Osteoblast (primary cell): ENCODE measurements at regions not wholly inside any gene's neighbourhood (a gene's known extent, or its start where the extent isn't known, plus 50 kb on each side); places are given as distances from the start of the nearest gene placed in this dataset.
A peak's percentile ranks its signal among the peaks of the same experiment; 100 is the strongest.

Source experiments
- DNase-seq: peaks from one replicate; pipeline ENCODE4 v3.0.0; 2011; ENCODE audit warnings: low spot score, mixed read lengths; ENCODE audit not compliant: insufficient read length; ENCODE audit errors: missing footprints
- H2AFZ ChIP-seq: 2 replicates; pipeline ENCODE4 v1.6.0; 2011; ENCODE audit warnings: mild to moderate bottlenecking, low read length
- H3K27ac ChIP-seq: 2 replicates; pipeline ENCODE4 v1.5.1; 2011; ENCODE audit warnings: mild to moderate bottlenecking, low read depth, low read length, moderate library complexity
- H3K27me3 ChIP-seq: 2 replicates; pipeline ENCODE4 v1.6.0; 2012; ENCODE audit warnings: mild to moderate bottlenecking, control low read depth, inconsistent platforms, low read length, moderate library complexity; ENCODE audit not compliant: insufficient read depth
- H3K36me3 ChIP-seq: 2 replicates; pipeline ENCODE4 v1.5.1; 2011; ENCODE audit warnings: mild to moderate bottlenecking, low read length, control low read depth, moderate library complexity; ENCODE audit not compliant: insufficient read depth
- H3K4me1 ChIP-seq: 2 replicates; pipeline ENCODE4 v1.5.1; 2011; ENCODE audit warnings: mild to moderate bottlenecking, low read length, control low read depth, moderate library complexity; ENCODE audit not compliant: insufficient read depth
- H3K4me2 ChIP-seq: 2 replicates; pipeline ENCODE4 v1.6.0; 2011; ENCODE audit warnings: mild to moderate bottlenecking, low read length; ENCODE audit not compliant: insufficient read depth
- H3K4me3 ChIP-seq: fragments of 200-600 bp; sonication (generic); 3 replicates; pipeline ENCODE4 v1.5.1; 2012; ENCODE audit warnings: mild to moderate bottlenecking, low read length, inconsistent platforms; ENCODE audit not compliant: insufficient read depth
- H3K79me2 ChIP-seq: 2 replicates; pipeline ENCODE4 v1.6.0; 2012; ENCODE audit warnings: mild to moderate bottlenecking, low read length, control low read depth, inconsistent platforms; ENCODE audit not compliant: insufficient read depth
- H3K9me3 ChIP-seq: 2 replicates; pipeline ENCODE4 v1.5.1; 2011; ENCODE audit warnings: low read depth, low read length, control low read depth
- H4K20me1 ChIP-seq: 2 replicates; pipeline ENCODE4 v1.6.0; 2012; ENCODE audit warnings: mild to moderate bottlenecking, low read length, control low read depth; ENCODE audit not compliant: insufficient read depth
- TF ChIP-seq, protein P1 (sequence below): IDR thresholded peaks from 2 replicates; pipeline ENCODE4 v1.5.1; 2011; ENCODE audit warnings: mild to moderate bottlenecking, low read depth, low read length, moderate library complexity; ENCODE audit errors: extremely low read depth

DNA sequence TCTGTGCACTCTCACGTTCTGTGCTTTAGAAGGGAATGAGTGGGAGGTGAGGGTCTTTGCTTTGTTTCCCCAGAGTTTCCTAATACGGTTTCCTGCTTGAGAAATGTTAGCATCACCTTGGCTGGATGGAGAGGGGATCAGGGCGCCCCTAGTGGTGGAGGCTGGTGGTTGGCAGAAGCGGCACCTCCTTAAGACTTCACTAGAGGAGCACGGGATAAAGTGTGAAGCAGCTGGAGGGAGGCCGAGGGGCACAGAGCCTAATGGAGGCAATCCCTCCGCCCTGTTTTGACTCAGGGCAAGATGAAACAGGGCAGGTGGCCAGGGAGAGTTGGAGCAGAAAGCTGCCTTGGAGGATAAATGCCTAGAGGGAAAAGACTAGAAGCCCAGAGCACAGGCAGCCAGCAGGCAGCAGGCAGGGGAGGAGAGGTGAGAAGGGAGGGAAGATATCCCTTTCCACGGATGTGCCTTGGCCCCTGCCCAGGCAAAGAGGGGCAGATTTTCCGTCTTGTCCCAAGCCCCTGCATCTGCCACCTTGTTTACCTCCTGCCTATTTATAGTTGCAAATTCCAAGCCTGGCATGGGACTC is 56.0 kb upstream of the BTRC start:
- Histone ChIP-seq H3K4me1 (no peaks in the 10 kb centered on the region), H3K36me3 (no peaks in the 10 kb centered on the region), H3K9me3 (no peaks in the 10 kb centered on the region), H2AFZ (no peak overlapping the region), H3K4me2 (no peak overlapping the region), H3K27me3 (peaks cover 43% of the 10 kb centered on the region), H3K79me2 (no peaks in the 10 kb centered on the region), H3K4me3 (no peak overlapping the region), H3K27ac (no peak overlapping the region), H4K20me1 (no peaks in the 10 kb centered on the region)
- DNase-seq, result peak; percentile 94
- TF ChIP-seq, protein P1, sequence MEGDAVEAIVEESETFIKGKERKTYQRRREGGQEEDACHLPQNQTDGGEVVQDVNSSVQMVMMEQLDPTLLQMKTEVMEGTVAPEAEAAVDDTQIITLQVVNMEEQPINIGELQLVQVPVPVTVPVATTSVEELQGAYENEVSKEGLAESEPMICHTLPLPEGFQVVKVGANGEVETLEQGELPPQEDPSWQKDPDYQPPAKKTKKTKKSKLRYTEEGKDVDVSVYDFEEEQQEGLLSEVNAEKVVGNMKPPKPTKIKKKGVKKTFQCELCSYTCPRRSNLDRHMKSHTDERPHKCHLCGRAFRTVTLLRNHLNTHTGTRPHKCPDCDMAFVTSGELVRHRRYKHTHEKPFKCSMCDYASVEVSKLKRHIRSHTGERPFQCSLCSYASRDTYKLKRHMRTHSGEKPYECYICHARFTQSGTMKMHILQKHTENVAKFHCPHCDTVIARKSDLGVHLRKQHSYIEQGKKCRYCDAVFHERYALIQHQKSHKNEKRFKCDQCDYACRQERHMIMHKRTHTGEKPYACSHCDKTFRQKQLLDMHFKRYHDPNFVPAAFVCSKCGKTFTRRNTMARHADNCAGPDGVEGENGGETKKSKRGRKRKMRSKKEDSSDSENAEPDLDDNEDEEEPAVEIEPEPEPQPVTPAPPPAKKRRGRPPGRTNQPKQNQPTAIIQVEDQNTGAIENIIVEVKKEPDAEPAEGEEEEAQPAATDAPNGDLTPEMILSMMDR, result peak; percentile 94

DNA sequence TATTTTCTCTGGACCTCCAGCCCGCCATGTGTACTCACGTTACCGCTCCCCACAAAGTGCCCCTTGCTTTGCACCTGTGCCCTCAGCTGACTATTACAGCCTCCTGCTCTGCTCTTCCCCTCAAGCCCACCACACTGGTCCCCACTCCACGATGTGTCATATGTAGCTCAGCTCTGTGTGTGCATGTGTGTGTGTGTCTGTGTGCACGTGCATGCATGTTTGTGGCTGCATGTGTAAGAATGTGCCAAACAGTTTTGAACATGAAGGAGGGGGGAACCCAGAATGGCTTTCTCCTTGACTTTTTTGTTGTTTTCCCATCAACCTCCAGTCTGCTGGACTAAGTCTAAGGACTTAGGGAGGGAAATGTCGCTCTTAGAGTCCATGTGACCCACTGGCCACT is 54.8 kb upstream of the BTRC start:
- Histone ChIP-seq H2AFZ (no peak overlapping the region), H3K27ac (no peak overlapping the region), H3K79me2 (no peaks in the 10 kb centered on the region), H3K36me3 (no peaks in the 10 kb centered on the region), H3K27me3 (peaks cover 47% of the 10 kb centered on the region), H3K4me3 (no peak overlapping the region), H3K4me1 (no peaks in the 10 kb centered on the region), H3K4me2 (no peak overlapping the region), H3K9me3 (no peaks in the 10 kb centered on the region), H4K20me1 (no peaks in the 10 kb centered on the region)
- TF ChIP-seq, protein P1, result no peak
- no peak for DNase-seq

GRCh38 chr10:101301111-101301731 is 52.7 kb upstream of the BTRC start:
- H3K79me2 ChIP-seq, result no peaks in the 10 kb centered on the region
- H3K36me3 ChIP-seq, result no peaks in the 10 kb centered on the region
- H4K20me1 ChIP-seq, result no peaks in the 10 kb centered on the region
- H3K27ac ChIP-seq, result no peak overlapping the region
- no peak overlapping the region for H3K4me3 ChIP-seq
- H3K27me3 ChIP-seq, result peaks cover 55% of the 10 kb centered on the region
- no peaks in the 10 kb centered on the region for H3K4me1 ChIP-seq
- H3K9me3 ChIP-seq, result no peaks in the 10 kb centered on the region
- TF ChIP-seq, protein P1, result peak; percentile 59
- H2AFZ ChIP-seq, result no peak overlapping the region
- H3K4me2 ChIP-seq, result no peak overlapping the region
- peak; percentile 73 for DNase-seq

DNA sequence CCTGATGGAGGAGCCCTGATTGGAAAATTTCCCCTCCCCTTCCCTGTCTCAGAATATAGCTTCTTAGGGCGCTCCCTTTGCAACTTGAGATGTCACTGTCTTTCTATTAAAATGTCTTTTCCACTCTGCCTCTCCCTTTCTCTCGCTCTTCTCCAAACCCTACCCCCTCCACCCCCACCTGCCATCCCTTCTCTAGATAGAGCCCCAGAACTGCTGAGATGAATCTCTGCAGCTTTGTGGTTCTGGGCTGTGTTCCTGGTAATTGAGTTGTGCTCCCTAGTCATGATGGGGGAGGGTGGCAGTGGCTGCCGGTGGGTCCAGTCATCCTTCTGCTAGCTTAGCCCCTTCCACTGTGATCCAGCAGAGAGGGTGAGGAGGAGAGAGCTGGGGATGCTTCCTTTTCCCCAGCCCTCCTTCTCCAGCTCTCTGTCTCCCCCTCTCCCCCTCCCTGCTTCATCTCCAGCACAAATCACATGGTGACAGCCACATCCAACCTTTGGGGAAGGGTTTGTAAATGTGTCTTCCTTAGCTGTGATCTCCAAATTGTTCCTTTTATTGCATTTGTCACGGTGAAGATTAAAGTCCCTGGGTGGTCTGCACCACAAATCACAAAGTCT is 50.8 kb upstream of the BTRC start:
- no peak for DNase-seq
- no peak overlapping the region for H2AFZ ChIP-seq
- no peak overlapping the region for H3K27ac ChIP-seq
- H3K4me2 ChIP-seq, result no peak overlapping the region
- no peaks in the 10 kb centered on the region for H3K36me3 ChIP-seq
- no peaks in the 10 kb centered on the region for H3K79me2 ChIP-seq
- TF ChIP-seq, protein P1, result no peak
- no peak overlapping the region for H3K4me3 ChIP-seq
- H3K4me1 ChIP-seq, result no peaks in the 10 kb centered on the region
- no peaks in the 10 kb centered on the region for H3K9me3 ChIP-seq
- H3K27me3 ChIP-seq, result peaks cover 59% of the 10 kb centered on the region
- H4K20me1 ChIP-seq, result no peaks in the 10 kb centered on the region
